ENCODE measurements at regions not wholly inside any gene's neighbourhood (a gene's known extent, or its start where the extent isn't known, plus 50 kb on each side); places are given as distances from the start of the nearest gene placed in this dataset.

GRCh38 chrX:146127617-146128016 lies 310.0 kb downstream of the SLITRK2 start:
- DNase-seq (ENCODE audit: low read depth, low spot score) (no peak), ATAC-seq (no peak), FAIRE-seq (no peak)
- Histone ChIP-seq H3K9me3 (replicated peaks; ENCODE audit: control insufficient read depth, insufficient read depth, low read length) (no peaks in the 10 kb centered on the region), H3K4me2 (ENCODE audit: control insufficient read depth, insufficient read depth) (no peak overlapping the region), H3K36me3 (ENCODE audit: control insufficient read depth in 2 of 2, insufficient read depth in 2 of 2, low read length in 1 of 2) (no peaks in the 10 kb centered on the region), H3K4me3 (no peak overlapping the region), H3K79me2 (ENCODE audit: control insufficient read depth, insufficient read depth, low read length) (no peaks in the 10 kb centered on the region), H3K9ac (ENCODE audit: control insufficient read depth, insufficient read depth, low read length) (no peak overlapping the region), H4K20me1 (ENCODE audit: control insufficient read depth, insufficient read depth) (no peaks in the 10 kb centered on the region), H3K4me1 (ENCODE audit: control insufficient read depth, insufficient read depth, low read length) (no peaks in the 10 kb centered on the region), H3K27me3 (replicated peaks in 1 of 2; ENCODE audit: control insufficient read depth in 2 of 2, insufficient read depth in 2 of 2, low read length in 1 of 2) (no peaks in the 10 kb centered on the region), H3K27ac (ENCODE audit: control insufficient read depth, insufficient read depth) (no peak overlapping the region), H2AFZ (ENCODE audit: control insufficient read depth, low read depth, low read length) (no peak overlapping the region)
- RAD21 ChIA-PET (ENCODE audit: unreplicated experiment), result no interaction called here
- WGBS (ENCODE audit: insufficient coverage, insufficient replicate concordance, low lambda C conversion rate, missing lambda C conversion rate), result 0% methylated on average over 1 of the region's 1 CpG
- SMC1A ChIA-PET (ENCODE audit: uncharacterized antibody, unreplicated experiment), result no interaction called here
- POLR2A ChIA-PET, result no interaction called here
- intact Hi-C loops (cut with micrococcal nuclease; ENCODE audit: unreplicated experiment), result no loop called here
- TF ChIP-seq PKNOX1 (IDR thresholded peaks at IDR 0.05) (no peak), TARDBP (IDR thresholded peaks at IDR 0.05; ENCODE audit: borderline replicate concordance) (no peak)
- BruUV-seq (replicated peaks), result no TSS peak
- in situ Hi-C loops (cut with MboI), result no loop called here
- CTCF ChIA-PET, result no interaction called here

- ChIA-PET SMC1A (ENCODE audit: uncharacterized antibody, unreplicated experiment) (no interaction called here), CTCF (no interaction called here), POLR2A (no interaction called here), RAD21 (ENCODE audit: unreplicated experiment) (no interaction called here)
- H3K79me2 ChIP-seq (ENCODE audit: control insufficient read depth, insufficient read depth, low read length), result no peaks in the 10 kb centered on the region
- ATAC-seq (no peak), DNase-seq (ENCODE audit: low read depth, low spot score) (no peak), FAIRE-seq (no peak)
- in situ Hi-C loops (cut with MboI), result no loop called here
- H3K4me2 ChIP-seq (ENCODE audit: control insufficient read depth, insufficient read depth), result no peak overlapping the region
- no peaks in the 10 kb centered on the region for H3K4me1 ChIP-seq (ENCODE audit: control insufficient read depth, insufficient read depth, low read length)
- H3K27me3 ChIP-seq (replicated peaks in 1 of 2; ENCODE audit: control insufficient read depth in 2 of 2, insufficient read depth in 2 of 2, low read length in 1 of 2), result no peaks in the 10 kb centered on the region
- H2AFZ ChIP-seq (ENCODE audit: control insufficient read depth, low read depth, low read length), result no peak overlapping the region
- no peaks in the 10 kb centered on the region for H4K20me1 ChIP-seq (ENCODE audit: control insufficient read depth, insufficient read depth)
- no peaks in the 10 kb centered on the region for H3K36me3 ChIP-seq (ENCODE audit: control insufficient read depth in 2 of 2, insufficient read depth in 2 of 2, low read length in 1 of 2)
- no peaks in the 10 kb centered on the region for H3K9me3 ChIP-seq (replicated peaks; ENCODE audit: control insufficient read depth, insufficient read depth, low read length)
- WGBS (ENCODE audit: insufficient coverage, insufficient replicate concordance, low lambda C conversion rate, missing lambda C conversion rate), result 11% methylated on average over 4 of the region's 4 CpGs
- intact Hi-C loops (cut with micrococcal nuclease; ENCODE audit: unreplicated experiment), result no loop called here
- H3K27ac ChIP-seq (ENCODE audit: control insufficient read depth, insufficient read depth), result no peak overlapping the region
- no peak overlapping the region for H3K9ac ChIP-seq (ENCODE audit: control insufficient read depth, insufficient read depth, low read length)
- H3K4me3 ChIP-seq, result no peak overlapping the region
- BruUV-seq (replicated peaks), result no TSS peak
- TF ChIP-seq EED (IDR thresholded peaks at IDR 0.05; ENCODE audit: low read depth), result no peak
- TF ChIP-seq RAD51 (IDR thresholded peaks at IDR 0.05), result no peak
- TF ChIP-seq TAF1 (IDR thresholded peaks at IDR 0.05; ENCODE audit: borderline replicate concordance, low read depth, low read length), result no peak
- TF ChIP-seq SUPT20H (IDR thresholded peaks at IDR 0.05; ENCODE audit: borderline replicate concordance, control insufficient read depth, low read depth, low read length), result no peak
- TF ChIP-seq NR2F1 (conservative IDR thresholded peaks at IDR 0.05), result no peak
- TF ChIP-seq PBX3 (IDR thresholded peaks at IDR 0.05; ENCODE audit: insufficient replicate concordance, low read depth, low read length), result no peak
- no peak for TF ChIP-seq ATF3 (IDR thresholded peaks at IDR 0.05; ENCODE audit: borderline replicate concordance, extremely low read depth, low read depth, low read length)
- TF ChIP-seq E4F1 (IDR thresholded peaks at IDR 0.05; ENCODE audit: borderline replicate concordance, partially characterized antibody), result no peak
- TF ChIP-seq HDGF (IDR thresholded peaks at IDR 0.05), result no peak
- TF ChIP-seq PAX8 (IDR thresholded peaks at IDR 0.05), result no peak
- no peak for TF ChIP-seq MTA3 (IDR thresholded peaks at IDR 0.05; ENCODE audit: borderline replicate concordance, low read length)
Observed at GRCh38 chrX:146141221-146141620, 323.6 kb downstream of the SLITRK2 start.
